Calu3 (cell line): ENCODE measurements at regions not wholly inside any gene's neighbourhood (a gene's known extent, or its start where the extent isn't known, plus 50 kb on each side); places are given as distances from the start of the nearest gene placed in this dataset.

Experiments used
- BruUV-seq: library from RNA; stranded (reverse); fragments of 400-500 nt; replicated peaks from 2 replicates; lab custom pipeline; 2021; lab: Mats Ljungman, UMichigan
- CTCF ChIA-PET: fragments of 300-600 bp; sonication (Branson Sonifier 250); formaldehyde crosslinking; loops from one replicate; lab custom pipeline; 2022; ENCODE audit warnings: antibody characterized with exemption; lab: Charles Lee
- DNase-seq: peaks from one replicate; pipeline ENCODE4 v3.0.0; 2022
- H3K27ac Mint-ChIP-seq: one replicate; pipeline ENCODE4 v1.8.0; 2022; ENCODE audit warnings: mixed read lengths; ENCODE audit not compliant: unreplicated experiment
- H3K27me3 Mint-ChIP-seq: one replicate; pipeline ENCODE4 v1.8.0; 2022; ENCODE audit warnings: mixed read lengths; ENCODE audit not compliant: unreplicated experiment
- H3K36me3 Mint-ChIP-seq: one replicate; pipeline ENCODE4 v1.8.0; 2022; ENCODE audit warnings: mild to moderate bottlenecking, moderate library complexity, mixed read lengths; ENCODE audit not compliant: insufficient read depth, unreplicated experiment
- H3K4me1 Mint-ChIP-seq: one replicate; pipeline ENCODE4 v1.8.0; 2022; ENCODE audit warnings: mild to moderate bottlenecking, low read depth, mixed read lengths; ENCODE audit not compliant: unreplicated experiment
- H3K4me3 Mint-ChIP-seq: one replicate; pipeline ENCODE4 v1.8.0; 2022; ENCODE audit warnings: mild to moderate bottlenecking, low read depth, moderate library complexity, mixed read lengths; ENCODE audit not compliant: unreplicated experiment
- H3K9me3 Mint-ChIP-seq: one replicate; pipeline ENCODE4 v1.8.0; 2022; ENCODE audit warnings: low read depth, mixed read lengths; ENCODE audit not compliant: unreplicated experiment
- intact Hi-C: fragments of 100-400 bp; cut with micrococcal nuclease; formaldehyde crosslinking; loops from one replicate; pipeline ENCODE4 v1.10.0; 2022; ENCODE audit not compliant: unreplicated experiment
- TF ChIP-seq, protein P1 (sequence below): fragments of 200-600 bp; IDR thresholded peaks from one replicate; pipeline ENCODE4 v1.8.0; 2022; ENCODE audit warnings: antibody characterized with exemption; ENCODE audit not compliant: unreplicated experiment

DNA sequence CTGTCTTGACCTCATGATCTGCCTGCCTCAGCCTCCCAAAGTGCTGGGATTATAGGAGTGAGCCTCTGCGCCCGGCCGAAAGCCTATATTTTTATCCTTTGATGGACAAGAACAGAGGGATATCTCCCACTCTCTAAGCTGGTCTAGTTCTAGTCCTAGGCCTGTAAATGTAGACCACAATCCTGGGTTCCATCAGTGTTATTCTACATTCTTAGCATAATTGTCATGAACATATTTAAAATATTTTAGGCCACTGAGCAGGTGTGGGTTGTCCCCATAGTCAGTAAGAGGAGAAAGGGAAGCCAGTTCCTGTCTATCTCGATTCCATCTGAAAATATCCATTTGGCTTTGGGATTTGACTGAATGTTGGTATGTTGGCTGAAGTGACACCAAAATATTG, 118.1 kb downstream of the EBLN2 start:
- H3K27ac Mint-ChIP-seq: no peak overlapping the region
- no peak for DNase-seq
- H3K36me3 Mint-ChIP-seq: no peaks in the 10 kb centered on the region
- intact Hi-C loops: no loop called here
- TF ChIP-seq, protein P1, sequence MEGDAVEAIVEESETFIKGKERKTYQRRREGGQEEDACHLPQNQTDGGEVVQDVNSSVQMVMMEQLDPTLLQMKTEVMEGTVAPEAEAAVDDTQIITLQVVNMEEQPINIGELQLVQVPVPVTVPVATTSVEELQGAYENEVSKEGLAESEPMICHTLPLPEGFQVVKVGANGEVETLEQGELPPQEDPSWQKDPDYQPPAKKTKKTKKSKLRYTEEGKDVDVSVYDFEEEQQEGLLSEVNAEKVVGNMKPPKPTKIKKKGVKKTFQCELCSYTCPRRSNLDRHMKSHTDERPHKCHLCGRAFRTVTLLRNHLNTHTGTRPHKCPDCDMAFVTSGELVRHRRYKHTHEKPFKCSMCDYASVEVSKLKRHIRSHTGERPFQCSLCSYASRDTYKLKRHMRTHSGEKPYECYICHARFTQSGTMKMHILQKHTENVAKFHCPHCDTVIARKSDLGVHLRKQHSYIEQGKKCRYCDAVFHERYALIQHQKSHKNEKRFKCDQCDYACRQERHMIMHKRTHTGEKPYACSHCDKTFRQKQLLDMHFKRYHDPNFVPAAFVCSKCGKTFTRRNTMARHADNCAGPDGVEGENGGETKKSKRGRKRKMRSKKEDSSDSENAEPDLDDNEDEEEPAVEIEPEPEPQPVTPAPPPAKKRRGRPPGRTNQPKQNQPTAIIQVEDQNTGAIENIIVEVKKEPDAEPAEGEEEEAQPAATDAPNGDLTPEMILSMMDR: no peak
- no peaks in the 10 kb centered on the region for H3K9me3 Mint-ChIP-seq
- H3K27me3 Mint-ChIP-seq: peaks cover 23% of the 10 kb centered on the region
- no peak overlapping the region for H3K4me3 Mint-ChIP-seq
- H3K4me1 Mint-ChIP-seq: no peaks in the 10 kb centered on the region
- no TSS peak for BruUV-seq
- CTCF ChIA-PET: interaction anchor here (1.4 kb wide), 1 partner anchor 12 kb away, joined by 4 read pairs; no protein-coding TSS in a partner anchor

DNA sequence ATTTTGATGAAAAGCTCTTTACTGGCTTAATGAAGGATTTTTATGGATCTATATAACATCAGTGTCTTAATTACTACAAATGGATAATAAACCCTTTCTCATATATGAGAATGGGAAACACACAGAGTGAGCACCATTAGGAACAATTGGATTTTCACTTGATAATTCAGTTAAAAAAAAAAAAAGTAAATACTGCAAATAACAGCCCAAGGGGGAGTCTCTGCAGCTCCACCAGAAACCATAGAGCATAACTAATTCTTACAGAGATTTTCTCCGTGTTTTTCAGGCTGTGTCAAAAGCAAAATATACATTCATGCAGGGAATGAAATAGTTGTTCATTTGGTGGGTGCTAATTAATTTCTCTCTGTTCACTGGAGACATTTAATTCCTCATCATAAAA, 125.3 kb downstream of the EBLN2 start:
- Mint-ChIP-seq H3K27ac (no peak overlapping the region), H3K4me1 (no peaks in the 10 kb centered on the region), H3K27me3 (peaks cover 23% of the 10 kb centered on the region), H3K4me3 (no peak overlapping the region), H3K9me3 (no peaks in the 10 kb centered on the region), H3K36me3 (no peaks in the 10 kb centered on the region)
- TF ChIP-seq, protein P1: no peak
- intact Hi-C loops: no loop called here
- CTCF ChIA-PET: interaction anchor here (0.7 kb wide), 1 partner anchor 19 kb away, joined by 3 read pairs; no protein-coding TSS in a partner anchor
- no peak for DNase-seq
- BruUV-seq: no TSS peak

DNA sequence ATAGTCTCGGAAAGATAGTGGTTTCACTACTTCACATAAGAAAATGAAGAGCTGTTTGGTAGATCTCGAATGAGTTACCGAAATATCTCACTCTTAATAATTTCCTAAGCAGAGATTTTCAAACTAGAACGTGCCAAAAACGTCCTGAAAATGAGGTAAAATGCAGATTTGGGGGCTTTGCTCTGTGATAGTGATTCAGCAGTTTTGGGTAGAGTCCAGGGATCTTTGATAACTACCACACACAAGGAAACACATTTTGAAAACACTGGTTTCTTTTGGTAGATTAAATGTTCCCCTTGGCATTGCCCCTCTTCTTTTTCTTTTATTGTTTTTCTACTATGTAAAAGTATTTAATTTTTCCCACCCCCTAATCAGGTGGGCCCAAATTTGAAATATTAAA, 125.9 kb downstream of the EBLN2 start:
- H3K4me3 Mint-ChIP-seq: no peak overlapping the region
- CTCF ChIA-PET: interaction anchor here (0.7 kb wide), 1 partner anchor 19 kb away, joined by 3 read pairs; no protein-coding TSS in a partner anchor
- BruUV-seq: no TSS peak
- DNase-seq: no peak
- no peaks in the 10 kb centered on the region for H3K36me3 Mint-ChIP-seq
- H3K4me1 Mint-ChIP-seq: no peaks in the 10 kb centered on the region
- H3K27me3 Mint-ChIP-seq: peaks cover 23% of the 10 kb centered on the region
- H3K27ac Mint-ChIP-seq: no peak overlapping the region
- TF ChIP-seq, protein P1: no peak
- intact Hi-C loops: no loop called here
- H3K9me3 Mint-ChIP-seq: no peaks in the 10 kb centered on the region

DNA sequence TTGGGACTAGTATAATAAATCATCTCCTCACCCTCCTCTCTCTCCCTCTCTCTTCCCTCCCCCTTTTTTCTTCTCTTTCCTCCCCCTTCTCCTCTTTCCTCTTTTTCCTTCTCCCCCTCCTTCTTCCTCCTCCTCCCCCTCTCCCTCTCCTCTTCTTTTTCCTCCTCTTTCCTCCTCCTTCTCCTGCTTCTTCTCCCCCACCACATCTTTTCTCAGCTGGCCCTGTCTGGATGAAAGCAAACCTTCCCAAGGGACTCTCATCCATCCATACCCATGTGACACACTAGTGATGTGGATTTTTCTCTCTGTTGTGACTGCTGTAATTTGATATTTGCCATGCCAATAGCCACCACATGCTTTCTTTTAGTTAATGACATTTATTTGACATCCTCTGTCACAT, 127.2 kb downstream of the EBLN2 start:
- no TSS peak for BruUV-seq
- TF ChIP-seq, protein P1: no peak
- no peak overlapping the region for H3K27ac Mint-ChIP-seq

More for the DNA sequence above, 127.2 kb downstream of the EBLN2 start:
- no peak overlapping the region for H3K4me3 Mint-ChIP-seq
- CTCF ChIA-PET: no interaction called here
- no peaks in the 10 kb centered on the region for H3K4me1 Mint-ChIP-seq
- DNase-seq: no peak
- H3K27me3 Mint-ChIP-seq: peaks cover 9% of the 10 kb centered on the region
- intact Hi-C loops: no loop called here
- H3K36me3 Mint-ChIP-seq: no peaks in the 10 kb centered on the region
- H3K9me3 Mint-ChIP-seq: no peaks in the 10 kb centered on the region
